GM12891 (cell line): ENCODE measurements at regions not wholly inside any gene's neighbourhood (a gene's known extent, or its start where the extent isn't known, plus 50 kb on each side); places are given as distances from the start of the nearest gene placed in this dataset.

Source experiments
- POLR2A ChIP-seq: IDR thresholded peaks from 2 replicates; pipeline ENCODE4 v1.6.1; 2011; ENCODE audit warnings: low read depth, low read length, control low read depth
- POLR2AphosphoS5 ChIP-seq: IDR thresholded peaks from 2 replicates; pipeline ENCODE4 v1.6.1; 2011; ENCODE audit warnings: low read depth, low read length, control low read depth
- SPI1 ChIP-seq: IDR thresholded peaks from 2 replicates; pipeline ENCODE4 v1.6.1; 2011; ENCODE audit warnings: low read depth, low read length, control low read depth
- TAF1 ChIP-seq: IDR thresholded peaks from 2 replicates; pipeline ENCODE4 v1.6.1; 2011; ENCODE audit warnings: low read depth, low read length, control low read depth

DNA sequence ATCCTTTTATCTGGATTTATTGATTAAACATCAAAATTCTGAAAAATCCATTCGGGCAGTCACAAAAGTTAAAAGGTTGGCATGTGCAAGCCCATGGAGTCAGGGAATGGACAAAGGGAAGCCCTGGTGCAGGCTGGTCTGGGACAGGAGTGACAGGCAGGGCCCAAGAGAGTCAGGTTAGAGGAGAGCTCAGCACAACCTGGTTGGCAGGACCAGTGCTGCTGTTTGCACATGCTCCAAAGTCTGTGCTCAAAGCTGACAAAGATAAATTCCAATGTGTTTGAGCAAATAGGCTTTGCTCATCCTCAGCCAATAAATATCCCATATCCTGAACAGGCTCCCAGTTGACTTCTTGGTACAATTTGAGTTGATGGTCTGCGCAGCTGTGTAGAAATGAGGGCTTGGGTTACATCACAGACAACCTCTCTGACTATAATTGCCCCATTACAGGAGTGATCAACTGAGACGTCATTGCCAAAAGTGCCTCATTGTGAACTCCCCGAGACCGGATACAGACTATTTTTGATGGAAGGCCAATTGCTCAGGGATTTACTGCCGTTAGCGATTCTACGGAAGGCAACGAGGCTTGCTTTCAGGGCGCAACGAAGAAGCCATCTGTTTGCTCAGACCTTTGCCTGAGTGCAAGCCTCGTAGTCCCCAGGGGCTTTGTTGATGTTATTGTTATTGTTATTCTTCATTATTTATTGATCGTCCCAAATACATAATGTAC, 1008.1 kb upstream of the TENM3 start:
- no peak for TF ChIP-seq POLR2AphosphoS5
- TF ChIP-seq POLR2A, result no peak
- TF ChIP-seq SPI1, result no peak
- TF ChIP-seq TAF1, result no peak
